Omental fat pad (tissue), 3 donors: ENCODE measurements at regions not wholly inside any gene's neighbourhood (a gene's known extent, or its start where the extent isn't known, plus 50 kb on each side); places are given as distances from the start of the nearest gene placed in this dataset.
"Not testable (repeated sequence)": the region's sequence is repeated elsewhere in the genome, so short reads cannot be mapped to it uniquely, and the experiment has no call there.

Experiments
- ATAC-seq: fragments of 150-250 bp; one replicate; pipeline ENCODE4 v1.9.1; 2016; ENCODE audit warnings: mild to moderate bottlenecking, moderate library complexity; ENCODE audit not compliant: low FRiP score
- DNase-seq: peaks from one replicate; pipeline ENCODE4 v3.0.0-alpha.2; 2019; ENCODE audit warnings: low spot score
- TF ChIP-seq, protein P1 (sequence below), 3 donors: fragments of 450-650 bp; IDR thresholded peaks; one replicate each; pipeline ENCODE4 v1.5.1; 2016 to 2017; ENCODE audit warnings: antibody characterized with exemption in 3 of 3, mild to moderate bottlenecking in 3 of 3, moderate library complexity in 2 of 3

DNA sequence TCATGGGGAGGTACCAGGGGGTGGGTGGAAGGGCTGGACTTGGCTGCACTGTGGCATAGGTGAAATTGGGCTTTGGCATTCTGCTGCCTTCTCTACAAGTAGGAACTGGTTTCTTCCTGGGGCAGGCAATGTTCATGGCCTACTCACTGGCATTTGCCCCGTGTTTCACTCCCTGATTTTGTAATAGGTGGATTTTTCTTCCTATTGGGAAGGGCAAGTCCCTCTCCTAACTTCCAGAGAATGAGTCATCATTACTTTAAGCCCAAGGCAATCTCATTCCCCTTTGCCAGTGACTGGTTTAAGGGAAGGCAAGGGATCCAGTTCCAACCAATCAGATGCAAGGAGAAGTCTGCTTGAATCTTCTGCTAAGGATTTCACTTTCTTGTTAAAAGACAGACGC is 67.9 kb upstream of the ANKRD55 start:
- DNase-seq = no peak
- TF ChIP-seq, protein P1, sequence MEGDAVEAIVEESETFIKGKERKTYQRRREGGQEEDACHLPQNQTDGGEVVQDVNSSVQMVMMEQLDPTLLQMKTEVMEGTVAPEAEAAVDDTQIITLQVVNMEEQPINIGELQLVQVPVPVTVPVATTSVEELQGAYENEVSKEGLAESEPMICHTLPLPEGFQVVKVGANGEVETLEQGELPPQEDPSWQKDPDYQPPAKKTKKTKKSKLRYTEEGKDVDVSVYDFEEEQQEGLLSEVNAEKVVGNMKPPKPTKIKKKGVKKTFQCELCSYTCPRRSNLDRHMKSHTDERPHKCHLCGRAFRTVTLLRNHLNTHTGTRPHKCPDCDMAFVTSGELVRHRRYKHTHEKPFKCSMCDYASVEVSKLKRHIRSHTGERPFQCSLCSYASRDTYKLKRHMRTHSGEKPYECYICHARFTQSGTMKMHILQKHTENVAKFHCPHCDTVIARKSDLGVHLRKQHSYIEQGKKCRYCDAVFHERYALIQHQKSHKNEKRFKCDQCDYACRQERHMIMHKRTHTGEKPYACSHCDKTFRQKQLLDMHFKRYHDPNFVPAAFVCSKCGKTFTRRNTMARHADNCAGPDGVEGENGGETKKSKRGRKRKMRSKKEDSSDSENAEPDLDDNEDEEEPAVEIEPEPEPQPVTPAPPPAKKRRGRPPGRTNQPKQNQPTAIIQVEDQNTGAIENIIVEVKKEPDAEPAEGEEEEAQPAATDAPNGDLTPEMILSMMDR (IDR thresholded peaks at IDR 0.05) = no peak
- peak; percentile 48 for ATAC-seq

DNA sequence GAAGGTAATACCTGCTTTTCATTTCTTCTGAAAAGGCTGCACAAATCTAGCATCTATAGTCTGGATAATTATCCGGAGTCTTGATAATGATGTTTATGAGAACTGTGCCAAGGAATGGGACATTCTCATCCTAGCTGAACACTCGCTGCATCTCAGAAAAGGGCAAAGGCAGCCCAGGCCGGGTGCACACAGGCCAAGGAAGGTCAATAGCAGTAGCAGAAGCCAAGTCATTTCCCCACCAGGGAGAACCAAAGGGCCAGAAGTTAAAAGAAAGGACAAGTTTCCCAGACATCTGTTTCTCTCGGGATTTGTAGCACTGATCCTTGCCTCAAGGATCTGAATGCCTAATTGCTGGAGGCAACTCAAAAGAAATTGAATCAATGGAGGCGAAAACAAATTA is 66.1 kb upstream of the ANKRD55 start:
- DNase-seq (no peak), ATAC-seq (no peak)
- TF ChIP-seq, protein P1 (IDR thresholded peaks at IDR 0.05) = no peak

DNA sequence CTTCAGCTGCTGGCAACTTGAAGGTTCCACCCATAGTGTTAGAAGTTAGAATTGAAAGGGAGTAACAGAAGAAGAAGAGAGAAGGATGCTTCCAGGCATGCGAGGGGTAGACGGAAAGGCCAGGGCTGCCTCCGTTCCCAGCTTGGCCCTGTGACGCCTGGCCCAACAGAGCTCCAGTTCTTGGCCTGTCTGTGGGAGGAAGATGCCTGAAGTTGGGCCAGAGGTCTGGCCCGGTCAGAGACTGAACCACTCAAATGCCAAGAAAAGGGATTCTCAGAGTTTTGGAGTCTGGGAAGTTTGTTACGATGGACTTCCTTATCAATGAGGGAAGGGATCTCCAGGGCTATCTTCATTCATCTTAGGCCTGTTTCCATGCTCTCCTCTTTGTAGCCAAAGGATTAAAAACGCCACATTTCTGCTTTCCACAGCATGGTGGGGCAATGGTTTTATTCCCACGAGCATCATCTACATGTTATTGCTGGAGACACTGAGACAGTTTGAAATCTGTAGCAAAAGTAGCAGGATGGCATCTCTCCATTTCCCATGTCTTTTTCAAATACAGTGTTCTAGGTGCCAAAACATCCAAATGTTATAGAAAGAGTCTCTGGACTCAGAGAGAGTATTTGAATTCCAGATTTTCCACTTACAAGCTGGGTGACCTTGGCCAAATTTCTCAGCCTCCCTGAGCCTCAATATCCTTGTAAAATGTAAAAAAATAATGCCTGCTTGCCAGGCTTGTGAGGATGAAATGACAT is 65.4 kb upstream of the ANKRD55 start:
- ATAC-seq = peak; percentile 51
- DNase-seq = no peak
- TF ChIP-seq, protein P1 (IDR thresholded peaks at IDR 0.05) = no peak

DNA sequence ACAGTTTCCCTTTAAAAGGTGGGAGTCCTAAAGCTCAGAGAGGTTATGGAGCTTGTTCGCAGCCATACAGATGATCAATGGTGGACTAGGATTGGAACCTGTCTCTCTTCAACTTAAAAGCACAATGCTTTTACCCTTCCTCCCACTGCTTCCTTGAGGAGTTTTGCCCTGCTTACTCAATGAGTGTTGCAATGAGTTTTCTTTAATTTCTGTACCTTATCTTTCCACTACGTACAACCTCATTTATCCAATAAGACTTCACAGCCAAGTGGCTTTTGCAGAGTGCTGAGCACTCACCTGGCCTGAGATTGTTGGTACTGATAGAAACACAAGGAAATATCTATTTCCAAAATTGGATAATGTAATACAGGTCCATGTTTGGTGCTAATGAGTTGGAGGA is 64.7 kb upstream of the ANKRD55 start:
- TF ChIP-seq, protein P1 (IDR thresholded peaks at IDR 0.05) = no peak
- ATAC-seq = no peak

DNA sequence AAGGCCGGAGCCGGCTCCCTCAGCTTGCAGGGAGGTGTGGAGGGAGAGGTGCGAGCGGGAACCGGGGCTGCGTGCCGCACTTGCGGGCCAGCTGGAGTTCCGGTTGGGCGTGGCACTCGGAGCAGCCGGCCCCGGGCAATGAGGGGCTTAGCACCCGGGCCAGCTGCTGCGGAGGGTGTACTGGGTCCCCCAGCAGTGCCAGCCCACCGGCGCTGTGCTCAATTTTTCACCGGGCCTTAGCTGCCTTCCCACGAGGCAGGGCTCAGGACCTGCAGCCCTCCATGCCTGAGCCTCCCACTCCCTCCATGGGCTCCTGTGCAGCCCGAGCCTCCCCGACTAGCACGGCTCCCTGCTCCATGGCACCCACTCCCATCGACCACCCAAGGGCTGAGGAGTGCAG is 62.2 kb upstream of the ANKRD55 start:
- not testable (repeated sequence) for DNase-seq, ATAC-seq

More for the DNA sequence above, 64.7 kb upstream of the ANKRD55 start:
- no peak for DNase-seq

DNA sequence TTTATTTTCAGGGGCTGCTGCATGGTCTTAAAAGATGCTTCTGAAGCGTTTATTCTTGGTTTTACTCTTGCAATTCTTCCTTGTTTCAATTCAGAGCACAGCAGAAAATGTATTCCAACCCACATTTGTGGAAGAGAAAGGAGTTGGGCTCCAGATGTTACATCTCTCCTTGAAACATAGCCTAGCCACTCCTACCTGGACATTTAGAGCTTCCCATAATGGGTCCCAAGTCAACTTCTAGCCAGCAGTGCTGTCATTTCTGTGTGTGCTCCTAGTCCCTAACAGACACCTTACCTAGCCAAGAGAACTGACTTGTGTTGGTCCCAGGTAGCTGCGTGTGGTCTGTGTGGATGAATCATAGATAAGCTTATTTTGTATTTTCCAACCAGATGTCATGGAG is 61.2 kb upstream of the ANKRD55 start:
- TF ChIP-seq, protein P1 (IDR thresholded peaks at IDR 0.05) = no peak
- no peak for DNase-seq
- ATAC-seq = no peak

DNA sequence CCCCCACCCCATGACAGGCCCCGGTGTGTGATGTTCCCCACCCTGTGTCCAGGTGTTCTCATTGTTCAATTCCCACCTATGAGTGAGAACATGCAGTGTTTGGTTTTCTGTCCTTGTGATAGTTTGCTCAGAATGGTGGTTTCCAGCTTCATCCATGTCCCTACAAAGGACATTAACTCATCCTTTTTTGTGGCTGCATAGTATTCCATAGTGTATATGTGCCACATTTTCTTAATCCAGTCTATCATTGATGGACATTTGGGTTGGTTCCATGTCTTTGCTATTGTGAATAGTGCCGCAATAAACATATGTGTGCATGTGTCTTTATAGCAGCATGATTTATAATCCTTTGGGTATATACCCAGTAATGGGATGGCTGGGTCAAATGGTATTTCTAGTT is 59.7 kb upstream of the ANKRD55 start:
- not testable (repeated sequence) for ATAC-seq

DNA sequence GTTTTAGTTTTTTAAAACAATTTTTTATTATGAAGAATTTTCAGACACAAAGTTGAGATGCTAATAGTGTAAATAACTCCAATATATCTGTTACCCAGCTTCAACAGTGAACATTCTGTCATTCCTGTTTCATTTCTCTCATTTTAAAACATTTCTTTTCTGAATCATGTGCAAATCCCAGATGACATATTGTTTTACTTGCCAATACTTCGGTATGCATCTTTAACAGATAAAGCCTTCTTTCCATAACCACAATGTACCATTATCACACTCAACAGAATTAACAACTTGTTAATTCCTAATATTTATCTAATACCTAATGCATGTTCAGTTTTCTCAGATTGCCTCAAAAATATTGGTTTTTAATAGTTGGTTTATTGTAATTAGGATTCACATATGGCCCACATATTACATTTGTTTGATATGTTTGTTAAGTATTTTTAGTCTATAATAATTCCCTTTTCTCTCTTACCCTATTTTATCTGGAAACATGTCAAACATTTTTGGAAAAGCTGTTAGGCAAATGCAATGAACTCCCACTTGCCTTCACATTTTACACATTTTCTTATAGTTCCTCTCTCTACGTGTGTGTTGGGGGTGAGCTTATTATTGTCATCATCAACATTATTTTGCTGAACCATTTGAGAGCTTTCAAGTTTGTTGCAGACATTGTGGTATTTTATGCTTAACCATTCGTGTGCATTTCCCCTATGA is 58.7 kb upstream of the ANKRD55 start:
- TF ChIP-seq, protein P1 (IDR thresholded peaks at IDR 0.05) = no peak
- ATAC-seq (no peak), DNase-seq (no peak)

More for the DNA sequence above, 59.7 kb upstream of the ANKRD55 start:
- not testable (repeated sequence) for DNase-seq
